K562 (cell line): ENCODE measurements at regions not wholly inside any gene's neighbourhood (a gene's known extent, or its start where the extent isn't known, plus 50 kb on each side); places are given as distances from the start of the nearest gene placed in this dataset.

Experiments used
- ATAC-seq: fragments of 200-7000 bp; cut with Tn5 transposase; 3 replicates; pipeline ENCODE4 v1.9.1; 2020; ENCODE audit warnings: moderate library complexity
- BruUV-seq: library from RNA; stranded (reverse); fragments of 400-500 nt; replicated peaks from 2 replicates; lab custom pipeline; 2021; lab: Mats Ljungman, UMichigan
- CTCF ChIA-PET: fragments of 300-600 bp; formaldehyde crosslinking; extraction: SDS; loops from one replicate; lab custom pipeline; 2021; ENCODE audit warnings: low intra/inter-chr PET ratio; lab: Yijun Ruan, JAX
- POLR2A ChIA-PET: fragments of 300-600, 350-650 bp; sonication (Branson Sonifier 250); formaldehyde crosslinking; extraction: SDS; loops from one replicate; lab custom pipeline; 2021; ENCODE audit warnings: antibody characterized with exemption, inconsistent platforms; lab: Yijun Ruan, JAX
- DNase-seq, 4 experiments: peaks; one replicate each; pipeline versions ENCODE4 v3.0.0 to v3.0.0-alpha.2; 2011 to 2018; ENCODE audit warnings: low spot score in 3 of 4, mixed read lengths in 3 of 4; ENCODE audit errors: extremely low read depth in 1 of 4
- FAIRE-seq: peaks from 2 replicates; lab custom pipeline; 2011; peaks lifted over from hg19 to GRCh38; lab: Jason Lieb, UNC
- H2AFZ ChIP-seq: 2 replicates; pipeline ENCODE4 v1.6.0; 2011; ENCODE audit warnings: low read depth, low read length, control low read depth, inconsistent platforms
- H3K27ac ChIP-seq: fragments of 200-600 bp; 3 replicates; pipeline ENCODE4 v1.8.0; 2011; ENCODE audit warnings: low read depth, mild to moderate bottlenecking, control low read depth, inconsistent platforms, low read length, moderate library complexity, mixed read lengths; ENCODE audit errors: extremely low read depth
- H3K27me3 ChIP-seq, 2 experiments: fragments of 300-600 bp in 1 of 2; 2 replicates in 1 of 2; 3 replicates in 1 of 2; pipeline versions ENCODE4 v1.6.0 to v1.8.0; 2011; ENCODE audit warnings: inconsistent platforms in 2 of 2, low read length in 2 of 2, mild to moderate bottlenecking in 1 of 2, mixed read lengths in 1 of 2, moderate library complexity in 1 of 2; ENCODE audit not compliant: control insufficient read depth in 2 of 2, insufficient read depth in 2 of 2
- H3K36me3 ChIP-seq: fragments of 300-600 bp; 3 replicates; pipeline ENCODE4 v1.8.0; 2011; ENCODE audit warnings: mild to moderate bottlenecking, low read length, inconsistent platforms; ENCODE audit not compliant: control insufficient read depth, insufficient read depth
- H3K4me1 ChIP-seq, 2 experiments: fragments of 200-600 bp in 1 of 2; replicated peaks in 1 of 2; 2 replicates in 1 of 2; 3 replicates in 1 of 2; pipeline versions ENCODE4 v1.5.1 to v1.8.0; 2011; ENCODE audit warnings: inconsistent platforms in 2 of 2, low read length in 2 of 2, mild to moderate bottlenecking in 1 of 2, mixed read lengths in 1 of 2, moderate library complexity in 1 of 2; ENCODE audit not compliant: control insufficient read depth in 2 of 2, insufficient read depth in 2 of 2
- H3K4me2 ChIP-seq: 2 replicates; pipeline ENCODE4 v1.6.1; 2011; ENCODE audit warnings: low read length, control low read depth, inconsistent platforms, mixed read lengths; ENCODE audit not compliant: insufficient read depth
- H3K4me3 ChIP-seq: fragments of 200-600 bp; sonication (generic), shearing (Covaris generic); 2 replicates; pipeline ENCODE4 v1.5.1; 2016; ENCODE audit warnings: control low read depth, inconsistent platforms
- H3K79me2 ChIP-seq: fragments of 200-600 bp; 3 replicates; pipeline ENCODE4 v1.8.0; 2011; ENCODE audit warnings: low read length, inconsistent platforms; ENCODE audit not compliant: control insufficient read depth, insufficient read depth
- H3K9ac ChIP-seq, 2 experiments: 2 replicates each; pipeline versions ENCODE4 v1.6.0 to v1.6.1; 2011; ENCODE audit warnings: low read depth in 2 of 2, low read length in 2 of 2, control low read depth in 1 of 2, inconsistent platforms in 1 of 2, mild to moderate bottlenecking in 1 of 2, mixed read lengths in 1 of 2; ENCODE audit not compliant: insufficient read depth in 1 of 2
- H3K9me1 ChIP-seq: one replicate; pipeline ENCODE4 v1.6.0; 2011; ENCODE audit warnings: inconsistent platforms, mild to moderate bottlenecking, low read length, moderate library complexity; ENCODE audit not compliant: control insufficient read depth, insufficient read depth
- H3K9me3 ChIP-seq: replicated peaks from 2 replicates; pipeline ENCODE4 v1.5.1; 2011; ENCODE audit warnings: low read depth, low read length, inconsistent platforms; ENCODE audit not compliant: control insufficient read depth, insufficient read depth
- H4K20me1 ChIP-seq: replicated peaks from 2 replicates; pipeline ENCODE4 v1.6.1; 2011; ENCODE audit warnings: low read length, inconsistent platforms, mixed read lengths; ENCODE audit not compliant: control insufficient read depth, insufficient read depth
- NR2C2 ChIP-seq, 2 experiments: fragments of 200-800 bp in 1 of 2; sonication (Bioruptor generic) in 1 of 2; sonication (generic) in 1 of 2; formaldehyde crosslinking in 1 of 2; IDR thresholded peaks; 2 replicates each; pipeline versions ENCODE4 v1.6.1 to v1.8.0; 2016 to 2022; ENCODE audit warnings: mild to moderate bottlenecking in 1 of 2, missing compliant biosample characterization in 1 of 2, missing genetic modification characterization in 1 of 2, missing genetic modification reagents in 1 of 2
- ZFP30 ChIP-seq: fragments of 250-450 bp; sonication (Bioruptor Pico); IDR thresholded peaks from 2 replicates; pipeline ENCODE4 v1.8.0; 2022; ENCODE audit warnings: moderate library complexity, mild to moderate bottlenecking, inconsistent platforms, borderline replicate concordance
- ZNF551 ChIP-seq: fragments of 250-450 bp; sonication (Bioruptor Pico); IDR thresholded peaks from 2 replicates; pipeline ENCODE4 v1.5.0; 2021; ENCODE audit warnings: mild to moderate bottlenecking, moderate library complexity
- WGBS: fragments of 100-300 bp; shearing (Covaris generic); methylation state at CpG from one replicate; pipeline ENCODE4 v1.1.6; 2016; ENCODE audit warnings: low coverage, mixed read lengths; ENCODE audit not compliant: insufficient coverage; ENCODE audit errors: missing lambda C conversion rate; 5-methylcytosine and 5-hydroxymethylcytosine counted together
- in situ Hi-C: fragments of 300-500 bp; cut with MboI; formaldehyde crosslinking; loops from 4 replicates; pipeline ENCODE4 v1.15.0; 2018; ENCODE audit warnings: inconsistent platforms, mixed read lengths
- intact Hi-C: fragments of 100-400 bp; cut with micrococcal nuclease; formaldehyde crosslinking; loops from 2 replicates; pipeline ENCODE4 v1.14.2; 2022
- TF ChIP-seq, protein P1 (sequence below), 3 experiments: fragments of 200-800 bp in 1 of 3; fragments of 250-450 bp in 1 of 3; fragments of 450-650 bp in 1 of 3; sonication (Bioruptor Pico) in 1 of 3; sonication (Bioruptor generic) in 1 of 3; formaldehyde crosslinking in 1 of 3; IDR thresholded peaks; 2 replicates each; pipeline versions ENCODE4 v1.6.1 to v1.8.0; 2016 to 2022; ENCODE audit warnings: mild to moderate bottlenecking in 2 of 3, missing genetic modification characterization in 2 of 3, missing compliant biosample characterization in 1 of 3, moderate library complexity in 1 of 3

DNA sequence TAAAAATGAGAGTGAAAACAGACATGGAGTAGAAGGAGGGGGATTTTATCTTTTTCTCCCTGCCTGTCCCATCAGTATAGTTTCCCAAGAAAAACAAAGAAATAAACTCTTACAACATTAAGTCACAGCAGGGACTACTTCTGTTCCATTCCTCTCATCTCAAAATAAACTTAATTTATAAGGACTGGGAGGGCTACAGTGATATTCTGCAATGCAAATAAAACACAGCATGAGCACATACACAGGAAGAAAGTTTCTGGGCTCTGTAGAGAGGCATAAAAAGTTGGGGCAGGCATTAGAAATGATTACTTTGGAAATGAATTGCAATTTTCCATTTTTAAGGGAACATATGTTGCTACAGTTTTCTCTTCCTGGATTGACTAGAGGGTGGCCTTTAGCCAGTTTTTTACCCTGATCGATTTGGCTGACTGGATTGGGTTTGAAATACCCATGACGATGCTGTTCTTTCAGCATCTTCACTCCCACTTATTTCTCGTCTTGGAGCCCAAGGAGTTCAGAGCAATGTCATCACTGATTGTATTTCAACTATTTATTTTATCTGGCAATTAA is 157.1 kb downstream of the ACTR3 start:
- no peaks in the 10 kb centered on the region for H3K4me1 ChIP-seq
- H3K9me3 ChIP-seq, result no peaks in the 10 kb centered on the region
- H3K4me3 ChIP-seq, result no peak overlapping the region
- no peaks in the 10 kb centered on the region for H3K79me2 ChIP-seq
- ChIA-PET CTCF (no interaction called here), POLR2A (no interaction called here)
- no peaks in the 10 kb centered on the region for H3K36me3 ChIP-seq
- ATAC-seq (no peak), FAIRE-seq (no peak)
- no peak overlapping the region for H2AFZ ChIP-seq
- WGBS, result 0% methylated on average over 3 of the region's 3 CpGs
- no TSS peak for BruUV-seq
- H3K9me1 ChIP-seq, result no peaks in the 10 kb centered on the region
- H3K27ac ChIP-seq, result no peak overlapping the region
- intact Hi-C loops, result no loop called here
- no peak overlapping the region for H3K4me2 ChIP-seq
- TF ChIP-seq, protein P1, sequence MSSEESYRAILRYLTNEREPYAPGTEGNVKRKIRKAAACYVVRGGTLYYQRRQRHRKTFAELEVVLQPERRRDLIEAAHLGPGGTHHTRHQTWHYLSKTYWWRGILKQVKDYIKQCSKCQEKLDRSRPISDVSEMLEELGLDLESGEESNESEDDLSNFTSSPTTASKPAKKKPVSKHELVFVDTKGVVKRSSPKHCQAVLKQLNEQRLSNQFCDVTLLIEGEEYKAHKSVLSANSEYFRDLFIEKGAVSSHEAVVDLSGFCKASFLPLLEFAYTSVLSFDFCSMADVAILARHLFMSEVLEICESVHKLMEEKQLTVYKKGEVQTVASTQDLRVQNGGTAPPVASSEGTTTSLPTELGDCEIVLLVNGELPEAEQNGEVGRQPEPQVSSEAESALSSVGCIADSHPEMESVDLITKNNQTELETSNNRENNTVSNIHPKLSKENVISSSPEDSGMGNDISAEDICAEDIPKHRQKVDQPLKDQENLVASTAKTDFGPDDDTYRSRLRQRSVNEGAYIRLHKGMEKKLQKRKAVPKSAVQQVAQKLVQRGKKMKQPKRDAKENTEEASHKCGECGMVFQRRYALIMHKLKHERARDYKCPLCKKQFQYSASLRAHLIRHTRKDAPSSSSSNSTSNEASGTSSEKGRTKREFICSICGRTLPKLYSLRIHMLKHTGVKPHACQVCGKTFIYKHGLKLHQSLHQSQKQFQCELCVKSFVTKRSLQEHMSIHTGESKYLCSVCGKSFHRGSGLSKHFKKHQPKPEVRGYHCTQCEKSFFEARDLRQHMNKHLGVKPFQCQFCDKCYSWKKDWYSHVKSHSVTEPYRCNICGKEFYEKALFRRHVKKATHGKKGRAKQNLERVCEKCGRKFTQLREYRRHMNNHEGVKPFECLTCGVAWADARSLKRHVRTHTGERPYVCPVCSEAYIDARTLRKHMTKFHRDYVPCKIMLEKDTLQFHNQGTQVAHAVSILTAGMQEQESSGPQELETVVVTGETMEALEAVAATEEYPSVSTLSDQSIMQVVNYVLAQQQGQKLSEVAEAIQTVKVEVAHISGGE (CRISPR knock-in tag; IDR thresholded peaks at IDR 0.05), result no peak
- TF ChIP-seq ZFP30 (CRISPR knock-in tag) (no peak), NR2C2 (CRISPR knock-in tag; IDR thresholded peaks at IDR 0.05) (no peak), NR2C2 (tag; IDR thresholded peaks at IDR 0.05) (no peak), ZNF551 (CRISPR knock-in tag) (no peak)
- TF ChIP-seq, all 486 proteins: peak for 0
- DNase-seq, result no peak
- Histone ChIP-seq H4K20me1 (no peaks in the 10 kb centered on the region), H3K9ac (no peak overlapping the region), H3K27me3 (no peaks in the 10 kb centered on the region)
- in situ Hi-C loops, result no loop called here
